Activated CD4-positive, alpha-beta memory T cell treated with anti-CD3 and anti-CD28 coated beads for 36 hours (primary cell): ENCODE measurements at regions not wholly inside any gene's neighbourhood (a gene's known extent, or its start where the extent isn't known, plus 50 kb on each side); places are given as distances from the start of the nearest gene placed in this dataset.
A peak's percentile ranks its signal among the peaks of the same experiment; 100 is the strongest.

Experiments used
- CTCF ChIA-PET: fragments of 350-600 bp; sonication (Branson Sonifier 250); formaldehyde crosslinking; loops from one replicate; lab custom pipeline; 2021; ENCODE audit warnings: antibody characterized with exemption, inconsistent platforms; lab: Charles Lee
- POLR2A ChIA-PET: fragments of 350-600 bp; sonication (Branson Sonifier 250); formaldehyde crosslinking; loops from one replicate; lab custom pipeline; 2021; ENCODE audit warnings: antibody characterized with exemption; lab: Charles Lee
- DNase-seq: peaks from one replicate; pipeline ENCODE4 v3.0.0-alpha.2; 2020
- H3K27ac Mint-ChIP-seq: one replicate; pipeline ENCODE4 v1.8.0; 2021; ENCODE audit warnings: mixed read lengths
- H3K27me3 Mint-ChIP-seq: one replicate; pipeline ENCODE4 v1.8.0; 2021; ENCODE audit warnings: mixed read lengths
- H3K36me3 Mint-ChIP-seq: one replicate; pipeline ENCODE4 v1.8.0; 2021; ENCODE audit warnings: mixed read lengths
- H3K4me1 Mint-ChIP-seq: one replicate; pipeline ENCODE4 v1.8.0; 2021; ENCODE audit warnings: low read depth, mixed read lengths
- H3K4me3 Mint-ChIP-seq: one replicate; pipeline ENCODE4 v1.8.0; 2021; ENCODE audit warnings: mild to moderate bottlenecking, mixed read lengths
- H3K9me3 Mint-ChIP-seq: one replicate; pipeline ENCODE4 v1.8.0; 2021; ENCODE audit warnings: mixed read lengths
- intact Hi-C: fragments of 100-400 bp; cut with micrococcal nuclease; formaldehyde crosslinking; loops from one replicate; pipeline ENCODE4 v1.15.1; 2023

DNA sequence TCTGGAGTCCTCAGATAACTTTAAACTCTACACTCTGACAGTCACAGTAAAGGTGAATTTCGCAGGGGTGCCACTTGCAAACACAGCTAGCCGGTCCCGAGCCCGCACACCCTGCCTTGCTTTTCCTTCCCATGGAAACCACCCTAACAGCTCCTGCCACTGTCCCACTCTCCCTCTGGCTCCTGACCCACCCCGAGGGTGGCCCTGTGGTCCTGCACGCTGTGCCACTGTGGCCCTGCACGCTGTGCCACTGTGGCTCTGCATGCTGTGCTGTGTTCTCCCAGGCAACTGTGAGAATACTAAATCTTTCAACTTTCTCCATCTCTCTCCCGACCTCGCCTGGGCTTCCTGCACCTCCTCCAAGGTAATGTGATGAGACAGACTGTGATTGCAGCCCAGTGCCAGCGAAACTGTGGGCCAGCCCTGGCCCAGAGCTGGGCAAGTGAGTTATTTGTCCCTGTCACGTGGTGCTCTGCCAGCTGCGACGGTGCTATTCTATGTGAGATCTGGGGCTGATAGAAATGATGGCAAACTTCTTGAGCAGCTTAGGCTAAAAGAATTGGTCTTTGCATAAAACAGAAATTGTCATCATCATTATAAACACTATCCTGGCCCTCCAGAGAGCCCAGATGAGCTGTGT, 63.4 kb upstream of the TARBP1 start:
- POLR2A ChIA-PET: no interaction called here
- intact Hi-C loops: loop anchor here (5.0 kb wide), 1 partner anchor 40 kb away; no protein-coding TSS in a partner anchor
- Mint-ChIP-seq H3K9me3 (no peaks in the 10 kb centered on the region), H3K27ac (no peak overlapping the region), H3K27me3 (no peaks in the 10 kb centered on the region), H3K4me1 (peaks cover 24% of the 10 kb centered on the region), H3K36me3 (no peaks in the 10 kb centered on the region), H3K4me3 (no peak overlapping the region)
- peak; percentile 1 for DNase-seq
- CTCF ChIA-PET: interaction anchor here (0.7 kb wide), 1 partner anchor 9 kb away, joined by 3 read pairs; no protein-coding TSS in a partner anchor

DNA sequence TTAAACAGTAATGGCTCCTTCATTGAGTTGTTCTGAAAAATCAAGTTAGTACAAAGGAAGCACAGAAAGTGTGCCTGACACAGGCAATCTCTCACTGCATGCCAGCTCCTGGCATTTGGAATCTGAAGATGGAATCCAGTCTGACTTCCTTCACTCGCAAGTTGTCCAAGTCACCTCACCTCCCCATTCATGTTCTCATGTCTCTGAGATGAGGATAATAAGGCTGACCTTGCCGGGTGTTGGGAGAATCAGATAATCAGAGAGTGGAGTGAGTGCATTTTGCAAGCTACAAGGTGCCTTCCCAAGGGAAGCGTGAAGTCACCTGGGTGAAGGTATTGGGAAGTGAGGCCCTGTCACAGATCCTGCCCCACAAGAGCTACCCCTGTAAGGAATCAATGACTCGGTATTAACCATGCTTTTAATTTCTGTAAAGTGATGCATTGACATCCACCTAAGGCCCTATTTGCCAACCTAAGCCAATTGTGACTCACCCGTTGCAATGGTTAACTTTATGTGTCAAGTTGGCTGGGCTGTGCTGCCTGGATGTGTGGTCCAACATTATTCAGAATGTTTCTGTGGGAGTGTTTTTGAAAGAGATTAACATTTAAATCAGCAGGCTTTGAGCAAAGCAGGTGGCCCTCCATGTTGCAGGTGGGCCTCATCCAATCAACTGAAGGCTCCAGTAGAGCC, 62.5 kb upstream of the TARBP1 start:
- no peaks in the 10 kb centered on the region for H3K36me3 Mint-ChIP-seq
- no peaks in the 10 kb centered on the region for H3K9me3 Mint-ChIP-seq
- no peak overlapping the region for H3K4me3 Mint-ChIP-seq
- peak; percentile 33 for DNase-seq
- H3K27ac Mint-ChIP-seq: no peak overlapping the region
- ChIA-PET POLR2A (no interaction called here), CTCF (no interaction called here)
- peaks cover 24% of the 10 kb centered on the region for H3K4me1 Mint-ChIP-seq
- intact Hi-C loops: loop anchor here (5.0 kb wide), 1 partner anchor 39 kb away; no protein-coding TSS in a partner anchor
- H3K27me3 Mint-ChIP-seq: no peaks in the 10 kb centered on the region

DNA sequence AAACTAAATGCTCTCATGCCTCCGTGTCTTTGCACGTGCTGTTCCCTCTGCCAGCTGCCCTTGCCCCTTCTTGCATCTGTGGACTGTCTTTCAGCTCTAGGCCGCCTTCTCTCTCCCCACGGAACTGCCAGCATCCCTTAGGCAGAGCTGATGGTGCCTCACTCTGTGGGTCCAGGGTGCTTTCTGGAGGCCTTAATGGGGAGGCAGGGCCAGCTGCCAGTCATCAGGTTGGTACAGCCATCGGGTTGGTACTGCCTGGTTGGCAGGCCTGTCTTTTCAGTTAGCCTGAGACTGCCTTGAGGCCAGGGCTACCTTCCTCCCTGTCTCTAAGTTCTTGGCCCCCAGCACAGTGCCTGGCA, 61.4 kb upstream of the TARBP1 start:
- H3K36me3 Mint-ChIP-seq: no peaks in the 10 kb centered on the region
- H3K4me1 Mint-ChIP-seq: peaks cover 24% of the 10 kb centered on the region
- ChIA-PET POLR2A (no interaction called here), CTCF (no interaction called here)
- H3K27ac Mint-ChIP-seq: no peak overlapping the region
- intact Hi-C loops: loop anchor here (5.0 kb wide), 1 partner anchor 38 kb away; no protein-coding TSS in a partner anchor
- H3K4me3 Mint-ChIP-seq: no peak overlapping the region
- no peak for DNase-seq
- H3K27me3 Mint-ChIP-seq: no peaks in the 10 kb centered on the region
- H3K9me3 Mint-ChIP-seq: no peaks in the 10 kb centered on the region

DNA sequence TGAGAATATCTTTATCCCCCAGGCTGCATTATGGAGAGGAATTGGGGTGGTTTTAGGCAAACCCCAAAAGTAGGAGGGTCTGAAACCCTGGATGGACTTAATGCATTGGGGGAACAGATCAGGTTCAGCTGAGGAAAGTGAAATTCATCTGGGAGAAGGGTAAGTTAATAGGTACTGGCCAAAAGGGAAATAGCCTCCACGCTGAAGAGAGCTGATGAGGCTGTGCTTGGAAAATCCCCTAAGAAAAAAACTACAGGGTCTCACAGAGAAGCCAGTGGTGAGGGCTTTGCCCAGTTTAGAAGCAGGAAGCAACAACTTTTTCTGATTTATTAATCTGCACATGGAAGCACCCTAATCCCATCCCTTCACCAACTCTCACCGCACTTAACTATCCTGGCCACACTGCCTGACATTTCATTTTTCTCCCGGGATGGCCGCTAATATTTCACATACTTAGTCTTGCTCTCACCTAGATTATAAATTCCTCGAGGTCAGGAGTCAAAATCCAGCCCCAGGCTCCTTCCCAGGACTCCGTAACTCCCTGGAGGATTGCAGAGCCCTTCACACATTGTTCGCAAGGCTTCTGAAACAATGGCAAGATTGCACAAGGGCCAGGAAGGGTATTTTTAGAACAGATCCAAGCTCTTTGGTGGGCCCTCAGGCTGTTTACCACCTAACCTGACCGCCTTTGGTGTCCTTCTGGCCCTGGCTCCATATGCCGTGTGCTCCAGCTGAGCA, 60.9 kb upstream of the TARBP1 start:
- no peaks in the 10 kb centered on the region for H3K9me3 Mint-ChIP-seq
- CTCF ChIA-PET: no interaction called here
- H3K4me3 Mint-ChIP-seq: no peak overlapping the region
- H3K36me3 Mint-ChIP-seq: no peaks in the 10 kb centered on the region
- intact Hi-C loops: loop anchor here (5.0 kb wide), 1 partner anchor 38 kb away; no protein-coding TSS in a partner anchor
- H3K27me3 Mint-ChIP-seq: no peaks in the 10 kb centered on the region
- no peak for DNase-seq
- POLR2A ChIA-PET: no interaction called here
- H3K4me1 Mint-ChIP-seq: peaks cover 20% of the 10 kb centered on the region
- no peak overlapping the region for H3K27ac Mint-ChIP-seq

DNA sequence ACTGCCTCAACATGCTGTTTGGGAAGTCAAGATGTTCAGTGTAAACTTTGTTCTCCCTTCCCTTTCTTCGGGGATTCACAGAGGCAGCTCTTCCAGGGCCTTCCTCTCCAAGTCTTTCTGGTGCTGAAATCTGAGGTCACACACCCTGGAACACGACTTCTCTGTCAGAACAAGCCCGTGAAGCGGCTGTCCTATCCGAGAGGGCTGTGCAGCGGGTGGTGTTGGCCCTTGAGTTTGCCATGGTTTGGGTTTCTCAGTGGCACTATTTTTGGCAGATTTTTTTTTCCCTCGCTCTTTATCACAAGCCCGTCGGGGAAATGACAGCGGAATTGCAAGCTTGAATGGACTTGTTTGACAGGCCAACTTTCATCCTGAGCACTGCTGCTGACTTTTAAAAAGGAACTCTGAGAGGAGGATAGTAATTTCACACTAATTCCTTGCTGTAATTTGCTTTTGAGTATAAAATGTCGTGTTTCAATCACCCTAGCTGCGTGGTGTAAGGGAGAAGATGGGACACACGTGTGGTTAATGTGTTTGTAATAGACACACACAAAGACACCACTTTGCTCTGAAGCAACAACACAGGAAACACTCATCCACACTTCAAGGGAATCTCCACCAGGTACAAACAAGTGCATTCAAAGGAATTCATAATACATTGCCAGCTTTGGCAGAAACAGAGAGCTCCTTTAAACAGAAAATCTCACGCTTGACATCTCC, 60.1 kb upstream of the TARBP1 start:
- DNase-seq: no peak
- CTCF ChIA-PET: no interaction called here
- no peaks in the 10 kb centered on the region for H3K27me3 Mint-ChIP-seq
- POLR2A ChIA-PET: no interaction called here
- H3K36me3 Mint-ChIP-seq: no peaks in the 10 kb centered on the region
- no peak overlapping the region for H3K4me3 Mint-ChIP-seq
- no peak overlapping the region for H3K27ac Mint-ChIP-seq
- peaks cover 12% of the 10 kb centered on the region for H3K4me1 Mint-ChIP-seq
- intact Hi-C loops: no loop called here
- H3K9me3 Mint-ChIP-seq: no peaks in the 10 kb centered on the region

DNA sequence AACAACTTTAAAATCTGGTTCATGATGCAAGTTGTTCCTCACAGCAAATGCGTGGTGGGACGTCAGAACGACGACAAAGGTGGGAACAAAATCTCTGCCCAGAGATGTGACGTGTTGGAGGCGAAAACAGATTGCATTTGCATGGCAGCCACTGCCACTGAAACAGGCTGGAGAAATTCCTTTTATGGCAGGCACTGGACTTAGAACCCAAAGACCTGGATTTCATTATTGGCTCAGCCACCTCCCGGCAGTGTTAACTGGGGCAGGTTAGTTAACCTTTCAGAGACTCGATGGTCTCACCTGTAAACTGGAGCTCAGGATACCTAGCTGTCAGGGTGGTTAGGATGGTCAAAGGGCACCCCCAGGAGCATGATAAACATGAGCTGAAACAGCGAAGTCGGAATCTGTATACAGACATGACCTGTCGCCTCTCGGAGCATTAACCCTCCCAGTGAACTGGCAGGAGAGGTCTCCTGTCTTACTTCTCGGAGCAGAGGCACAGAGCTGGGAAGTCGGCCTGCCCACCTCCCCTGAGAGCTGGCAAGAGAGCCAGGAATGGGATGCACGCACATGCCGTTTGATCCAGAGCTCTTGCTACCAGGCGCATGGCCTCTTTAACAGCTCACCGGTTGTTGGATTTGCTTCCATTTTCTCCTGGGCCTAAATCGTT, 59.2 kb upstream of the TARBP1 start:
- no peaks in the 10 kb centered on the region for H3K9me3 Mint-ChIP-seq
- DNase-seq: no peak
- peaks cover 4% of the 10 kb centered on the region for H3K4me1 Mint-ChIP-seq
- H3K4me3 Mint-ChIP-seq: no peak overlapping the region
- intact Hi-C loops: no loop called here
- H3K27ac Mint-ChIP-seq: no peak overlapping the region
- POLR2A ChIA-PET: no interaction called here
- no peaks in the 10 kb centered on the region for H3K27me3 Mint-ChIP-seq
- no peaks in the 10 kb centered on the region for H3K36me3 Mint-ChIP-seq
- CTCF ChIA-PET: no interaction called here

DNA sequence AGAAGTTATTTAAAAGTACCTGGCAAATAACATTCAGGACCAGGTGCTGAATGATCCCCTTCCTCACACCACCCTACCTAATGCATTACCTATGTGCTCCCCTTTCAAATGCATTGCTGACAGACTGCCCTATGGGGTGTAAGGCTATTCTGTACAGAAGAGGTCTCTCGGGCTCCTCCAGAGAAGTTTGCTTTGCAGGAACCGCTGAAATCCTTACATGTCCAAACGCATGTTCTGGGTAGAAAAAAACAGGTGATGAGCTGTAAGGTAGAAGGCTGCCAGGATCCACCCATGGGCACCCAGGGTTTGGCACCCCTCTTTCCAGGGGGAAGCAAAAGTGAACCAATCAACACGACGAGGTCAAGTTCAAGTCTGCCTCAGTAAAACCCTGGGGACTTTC, 58.3 kb upstream of the TARBP1 start:
- Mint-ChIP-seq H3K36me3 (no peaks in the 10 kb centered on the region), H3K4me1 (peaks cover 2% of the 10 kb centered on the region), H3K27ac (no peak overlapping the region), H3K9me3 (no peaks in the 10 kb centered on the region), H3K27me3 (no peaks in the 10 kb centered on the region), H3K4me3 (no peak overlapping the region)
- DNase-seq: no peak
- ChIA-PET CTCF (no interaction called here), POLR2A (no interaction called here)
- intact Hi-C loops: no loop called here

DNA sequence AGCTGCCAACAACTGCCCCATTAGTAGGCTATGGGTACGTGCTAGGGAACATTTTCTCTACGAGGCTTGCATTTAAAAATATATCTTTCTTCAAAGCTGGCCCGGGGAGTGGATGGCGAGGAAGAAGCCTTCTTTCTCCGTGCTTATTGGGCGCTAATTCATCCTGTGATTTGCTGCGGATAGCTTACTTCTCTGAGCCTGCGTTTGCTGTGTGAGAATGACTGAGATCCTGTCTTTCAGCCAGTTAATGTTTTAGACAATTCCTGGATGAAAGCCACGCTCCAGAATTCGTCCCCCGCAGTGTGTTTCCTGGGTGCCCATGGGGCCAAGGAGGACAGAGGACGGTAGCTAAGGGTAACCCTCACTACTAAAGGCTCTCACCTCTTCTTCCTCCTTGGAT, 57.8 kb upstream of the TARBP1 start:
- no peak for DNase-seq
- Mint-ChIP-seq H3K4me3 (no peak overlapping the region), H3K4me1 (no peaks in the 10 kb centered on the region), H3K36me3 (no peaks in the 10 kb centered on the region), H3K27ac (no peak overlapping the region), H3K9me3 (no peaks in the 10 kb centered on the region), H3K27me3 (no peaks in the 10 kb centered on the region)
- intact Hi-C loops: no loop called here
- CTCF ChIA-PET: no interaction called here
- POLR2A ChIA-PET: no interaction called here

DNA sequence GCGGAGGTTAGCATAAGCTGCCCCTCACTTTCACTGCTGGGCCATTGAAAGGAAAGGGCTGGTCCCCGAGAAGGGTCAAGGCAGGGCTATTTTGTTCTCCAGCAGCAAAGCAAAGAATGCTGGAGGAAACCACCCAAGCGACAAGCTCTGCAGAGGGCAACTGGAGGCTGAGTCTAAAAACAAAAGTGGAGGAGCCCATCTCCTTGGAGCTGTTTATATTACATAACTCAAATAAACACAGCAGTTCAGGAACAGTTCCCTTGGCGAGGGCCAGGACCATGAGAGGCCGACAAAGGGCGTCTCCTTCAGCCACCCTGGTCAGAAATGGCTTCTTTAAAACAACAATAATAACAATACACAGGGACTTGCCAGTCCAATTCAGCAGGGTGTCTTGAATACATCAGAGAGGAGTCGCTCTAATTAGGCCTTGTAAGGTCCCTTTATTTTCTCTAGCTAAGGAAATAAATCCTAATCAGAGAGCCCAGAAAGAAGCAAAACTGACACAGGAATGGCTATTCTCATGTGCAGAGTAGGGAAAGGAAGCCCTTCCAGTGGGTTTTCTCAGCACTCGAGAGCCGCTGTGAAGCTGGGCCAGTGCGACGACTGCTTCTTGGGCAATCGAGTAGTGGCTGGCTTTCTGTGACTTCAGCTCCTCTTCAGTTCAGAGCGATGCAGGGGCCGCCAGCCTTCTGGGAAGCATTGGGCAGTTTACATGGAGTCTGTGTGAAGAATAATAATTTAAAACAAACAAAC, 57.0 kb upstream of the TARBP1 start:
- DNase-seq: no peak
- intact Hi-C loops: no loop called here
- H3K36me3 Mint-ChIP-seq: no peaks in the 10 kb centered on the region
- H3K4me3 Mint-ChIP-seq: no peak overlapping the region
- no peaks in the 10 kb centered on the region for H3K27me3 Mint-ChIP-seq
- ChIA-PET CTCF (no interaction called here), POLR2A (interaction anchor here (0.6 kb wide), 1 partner anchor 98 kb away, joined by 3 read pairs; no protein-coding TSS in a partner anchor)
- H3K4me1 Mint-ChIP-seq: no peaks in the 10 kb centered on the region
- no peaks in the 10 kb centered on the region for H3K9me3 Mint-ChIP-seq
- no peak overlapping the region for H3K27ac Mint-ChIP-seq

DNA sequence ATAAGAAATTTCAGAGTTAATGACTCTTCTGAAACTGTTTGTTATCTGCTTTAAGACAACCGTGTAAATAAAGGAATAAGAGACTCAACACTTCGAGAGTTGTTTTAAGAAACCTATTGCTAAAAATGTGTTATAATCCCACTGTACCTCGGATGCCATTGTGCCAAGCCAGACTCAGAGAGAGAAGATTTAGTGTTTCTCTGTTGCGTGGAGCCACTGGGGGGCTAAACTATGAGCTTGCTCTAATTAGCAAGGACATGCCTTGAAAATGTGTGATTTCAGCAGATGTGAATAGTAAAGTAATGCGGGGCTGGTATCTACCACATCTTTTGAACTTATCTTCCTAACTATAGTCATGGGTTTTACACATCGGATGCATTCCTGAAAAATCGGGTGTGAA, 56.2 kb upstream of the TARBP1 start:
- Mint-ChIP-seq H3K27ac (no peak overlapping the region), H3K9me3 (no peaks in the 10 kb centered on the region), H3K4me3 (no peak overlapping the region), H3K27me3 (no peaks in the 10 kb centered on the region), H3K36me3 (no peaks in the 10 kb centered on the region), H3K4me1 (no peaks in the 10 kb centered on the region)
- POLR2A ChIA-PET: no interaction called here
- CTCF ChIA-PET: no interaction called here
- intact Hi-C loops: no loop called here
- no peak for DNase-seq
